Transverse colon (tissue), 4 donors: ENCODE measurements at regions not wholly inside any gene's neighbourhood (a gene's known extent, or its start where the extent isn't known, plus 50 kb on each side); places are given as distances from the start of the nearest gene placed in this dataset.

Source experiments
- DNase-seq: peaks from one replicate; pipeline ENCODE4 v3.0.0-alpha.2; 2019
- H3K27ac ChIP-seq, 4 donors: fragments of 200-600 bp; sonication (generic); 2 replicates each; pipeline ENCODE4 v1.5.1; 2016 to 2018; ENCODE audit warnings: inconsistent platforms in 4 of 4
- H3K27me3 ChIP-seq: fragments of 200-600 bp; sonication (generic); 2 replicates; pipeline ENCODE4 v1.5.1; 2017; ENCODE audit warnings: inconsistent platforms
- H3K36me3 ChIP-seq, 4 donors: fragments of 200-600 bp; sonication (generic); 2 replicates each; pipeline ENCODE4 v1.5.1; 2017 to 2019; ENCODE audit warnings: inconsistent platforms in 4 of 4
- H3K4me1 ChIP-seq, 4 donors: fragments of 200-600 bp; sonication (generic); 2 replicates each; pipeline ENCODE4 v1.5.1; 2017 to 2020; ENCODE audit warnings: inconsistent platforms in 4 of 4
- H3K4me3 ChIP-seq, 4 donors: fragments of 200-600 bp; sonication (generic); 1 replicate in 1 of 4; 2 replicates in 3 of 4; pipeline versions ENCODE4 v1.5.1 to v1.6.1; 2017 to 2019; ENCODE audit warnings: inconsistent platforms in 4 of 4
- H3K9me3 ChIP-seq, 2 donors: fragments of 200-600 bp; sonication (generic); 2 replicates each; pipeline ENCODE4 v1.5.1; 2017 to 2019; ENCODE audit warnings: inconsistent platforms in 2 of 2
- CTCF ChIP-seq, 5 experiments: fragments of 200-600 bp in 3 of 5; fragments of 450-650 bp in 2 of 5; sonication (generic) in 3 of 5; IDR thresholded peaks; 1 replicate in 2 of 5; 2 replicates in 3 of 5; pipeline ENCODE4 v1.5.1; 2016 to 2017; ENCODE audit warnings: antibody characterized with exemption in 5 of 5, inconsistent platforms in 3 of 5, mild to moderate bottlenecking in 2 of 5, moderate library complexity in 1 of 5
- EP300 ChIP-seq: sonication (generic); formaldehyde crosslinking; IDR thresholded peaks from one replicate; pipeline ENCODE4 v1.6.1; 2017; ENCODE audit warnings: antibody characterized with exemption, low read depth
- POLR2A ChIP-seq: fragments of 450-650 bp; IDR thresholded peaks from one replicate; pipeline ENCODE4 v1.6.1; 2016; ENCODE audit warnings: antibody characterized with exemption, mild to moderate bottlenecking, moderate library complexity
- POLR2AphosphoS5 ChIP-seq, 3 donors: sonication (generic); formaldehyde crosslinking; IDR thresholded peaks; one replicate each; pipeline ENCODE4 v1.6.1; 2016; ENCODE audit warnings: antibody characterized with exemption in 3 of 3
- WGBS, 2 donors: methylation state at CpG; one replicate each; pipeline ENCODE4 v1.1.5; 2018; ENCODE audit warnings: low coverage in 1 of 2; 5-methylcytosine and 5-hydroxymethylcytosine counted together
- in situ Hi-C, 4 donors: fragments of 200-750 bp; cut with MboI; loops; one replicate each; pipeline versions ENCODE4 v1.15.0 to v1.15.1; 2017; ENCODE audit warnings: low sequenced_read_pairs in 3 of 4, low pct_ligation_motif_present in 1 of 4, low pct_unique_long_range_greater_than_20kb in 1 of 4
- intact Hi-C: fragments of 100-400 bp; cut with DNase I; formaldehyde crosslinking; loops from one replicate; pipeline ENCODE4 v1.15.1; 2023; ENCODE audit warnings: low total_unique reads

GRCh38 chr4:36651253-36651652, 369.8 kb downstream of the DTHD1 start:
- DNase-seq = no peak
- H3K9me3 ChIP-seq = no peaks in the 10 kb centered on the region
- intact Hi-C loops = no loop called here
- no peak overlapping the region for H3K27ac ChIP-seq
- H3K4me1 ChIP-seq = no peaks in the 10 kb centered on the region
- H3K27me3 ChIP-seq = no peaks in the 10 kb centered on the region
- WGBS, 2 donors = 68 to 72% methylated on average over 3 of the region's 3 CpGs
- H3K4me3 ChIP-seq = no peak overlapping the region
- no peak for TF ChIP-seq POLR2AphosphoS5 (IDR thresholded peaks at IDR 0.05)
- no peak for TF ChIP-seq POLR2A
- TF ChIP-seq EP300 = no peak
- TF ChIP-seq CTCF (IDR thresholded peaks at IDR 0.05) = no peak
- in situ Hi-C loops = no loop called here
- no peaks in the 10 kb centered on the region for H3K36me3 ChIP-seq

- no peak overlapping the region for H3K27ac ChIP-seq
- in situ Hi-C loops = no loop called here
- H3K36me3 ChIP-seq = no peaks in the 10 kb centered on the region
- TF ChIP-seq POLR2A (no peak), POLR2AphosphoS5 (IDR thresholded peaks at IDR 0.05) (no peak), CTCF (IDR thresholded peaks at IDR 0.05) (no peak), EP300 (no peak)
- DNase-seq = no peak
- intact Hi-C loops = no loop called here
- no peaks in the 10 kb centered on the region for H3K9me3 ChIP-seq
- no peaks in the 10 kb centered on the region for H3K4me1 ChIP-seq
- no peaks in the 10 kb centered on the region for H3K27me3 ChIP-seq
- H3K4me3 ChIP-seq = no peak overlapping the region
- 88 to 100% methylated on average over 1 of the region's 1 CpG for WGBS, 2 donors
Observed at GRCh38 chr4:36652857-36653256, 371.4 kb downstream of the DTHD1 start.

GRCh38 chr4:36665985-36666527, 384.6 kb downstream of the DTHD1 start:
- no peak overlapping the region for H3K27ac ChIP-seq
- in situ Hi-C loops (no loop called here), intact Hi-C loops (no loop called here)
- no peaks in the 10 kb centered on the region for H3K9me3 ChIP-seq
- H3K36me3 ChIP-seq = no peaks in the 10 kb centered on the region
- TF ChIP-seq POLR2AphosphoS5 (IDR thresholded peaks at IDR 0.05) (no peak), EP300 (no peak), CTCF (IDR thresholded peaks at IDR 0.05) (no peak), POLR2A (no peak)
- no peaks in the 10 kb centered on the region for H3K4me1 ChIP-seq
- WGBS, 2 donors = 54 to 61% methylated on average over 3 of the region's 3 CpGs
- H3K4me3 ChIP-seq = no peak overlapping the region
- DNase-seq = no peak
- H3K27me3 ChIP-seq = no peaks in the 10 kb centered on the region

GRCh38 chr4:36675436-36675835, 394.0 kb downstream of the DTHD1 start:
- intact Hi-C loops (no loop called here), in situ Hi-C loops (no loop called here)
- Histone ChIP-seq H3K27ac (no peak overlapping the region), H3K27me3 (no peaks in the 10 kb centered on the region), H3K4me1 (no peaks in the 10 kb centered on the region), H3K36me3 (no peaks in the 10 kb centered on the region), H3K4me3 (no peak overlapping the region), H3K9me3 (no peaks in the 10 kb centered on the region)
- no peak for DNase-seq
- no peak for TF ChIP-seq POLR2AphosphoS5 (IDR thresholded peaks at IDR 0.05)
- WGBS, 2 donors = 76 to 85% methylated on average over 2 of the region's 2 CpGs
